GM23338 (cell line): ENCODE measurements at regions not wholly inside any gene's neighbourhood (a gene's known extent, or its start where the extent isn't known, plus 50 kb on each side); places are given as distances from the start of the nearest gene placed in this dataset.

Experiments
- CREB1 ChIP-seq: fragments of 250-450 bp; sonication (Bioruptor Pico); IDR thresholded peaks from 2 replicates; pipeline ENCODE4 v1.5.0; 2020; ENCODE audit warnings: low read depth, mild to moderate bottlenecking, moderate library complexity
- CTCF ChIP-seq, 2 experiments: fragments of 200-600 bp in 1 of 2; sonication (generic) in 1 of 2; conservative IDR thresholded peaks; 2 replicates each; pipeline versions ENCODE4 v1.5.1 to v1.6.1; 2016 to 2017; ENCODE audit warnings: antibody characterized with exemption in 2 of 2, low read depth in 2 of 2, mild to moderate bottlenecking in 2 of 2, moderate library complexity in 1 of 2
- EZH2 ChIP-seq: fragments of 200-600 bp; sonication (generic); IDR thresholded peaks from one replicate; pipeline ENCODE4 v1.8.0; 2017; ENCODE audit warnings: antibody characterized with exemption, mild to moderate bottlenecking, low read depth; ENCODE audit not compliant: unreplicated experiment
- EZH2phosphoT487 ChIP-seq: fragments of 200-600 bp; sonication (generic); IDR thresholded peaks from one replicate; pipeline ENCODE4 v1.8.1; 2018; ENCODE audit warnings: antibody characterized with exemption; ENCODE audit not compliant: unreplicated experiment
- POLR2AphosphoS5 ChIP-seq: IDR thresholded peaks from 2 replicates; pipeline ENCODE4 v1.6.1; 2016; ENCODE audit warnings: antibody characterized with exemption, low read depth
- REST ChIP-seq: IDR thresholded peaks from one replicate; pipeline ENCODE4 v1.6.1; 2018; ENCODE audit warnings: antibody characterized with exemption; ENCODE audit not compliant: unreplicated experiment

- no peak for TF ChIP-seq EZH2
- no peak for TF ChIP-seq POLR2AphosphoS5
- TF ChIP-seq CTCF (conservative IDR thresholded peaks at IDR 0.05; ENCODE audit: low read depth in 2 of 2) = no peak
- no peak for TF ChIP-seq REST
- TF ChIP-seq CREB1 (CRISPR knock-in tag) = no peak
- TF ChIP-seq EZH2phosphoT487 = no peak
These were observed 75.9 kb upstream of the SEPTIN5 start for GRCh38 chr22:19638282-19639015.
